SW480 (cell line): ENCODE measurements at regions not wholly inside any gene's neighbourhood (a gene's known extent, or its start where the extent isn't known, plus 50 kb on each side); places are given as distances from the start of the nearest gene placed in this dataset.

Experiments
- DNase-seq: peaks from one replicate; pipeline ENCODE4 v3.0.0-alpha.2; 2016; ENCODE audit warnings: low spot score

DNA sequence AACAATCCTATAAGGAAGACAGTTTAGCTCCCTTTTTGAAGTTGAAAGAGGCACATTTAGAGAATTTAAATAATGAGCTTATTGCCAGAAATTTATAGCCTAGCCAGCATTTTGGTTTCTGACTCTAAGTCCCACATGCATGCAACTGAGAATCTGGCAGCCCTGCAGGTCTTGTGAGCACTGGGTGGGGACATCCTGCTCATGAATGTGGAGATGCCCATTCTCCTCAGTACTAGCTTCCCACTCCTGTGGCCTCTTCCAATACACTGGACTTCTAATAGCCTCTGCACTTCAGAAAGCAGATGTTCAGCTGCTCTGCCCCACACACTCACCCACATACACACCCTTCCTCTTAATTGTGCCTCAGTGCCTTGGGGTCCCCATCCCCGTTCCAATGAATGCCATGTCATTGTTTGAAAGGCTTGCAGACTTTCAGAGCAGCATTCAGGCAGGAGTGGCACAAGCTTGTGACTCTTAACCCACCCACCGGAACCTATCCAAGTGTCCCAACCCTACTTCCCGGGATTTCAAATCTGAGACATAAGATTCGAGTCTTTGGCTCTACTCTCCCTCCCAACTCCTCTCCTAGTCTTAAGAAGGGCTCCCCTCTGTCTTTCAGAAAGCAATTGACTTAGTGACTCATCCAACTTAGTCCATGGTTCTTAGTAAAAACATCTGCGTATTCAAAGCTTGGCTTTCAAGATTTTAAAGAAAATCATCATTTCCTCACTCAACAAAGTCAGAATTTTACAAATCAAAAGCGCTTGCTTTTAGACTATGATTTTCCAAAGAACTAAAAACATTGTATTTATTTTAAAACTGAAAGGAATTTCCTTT, 80.0 kb upstream of the FREM2 start:
- no peak for DNase-seq

DNA sequence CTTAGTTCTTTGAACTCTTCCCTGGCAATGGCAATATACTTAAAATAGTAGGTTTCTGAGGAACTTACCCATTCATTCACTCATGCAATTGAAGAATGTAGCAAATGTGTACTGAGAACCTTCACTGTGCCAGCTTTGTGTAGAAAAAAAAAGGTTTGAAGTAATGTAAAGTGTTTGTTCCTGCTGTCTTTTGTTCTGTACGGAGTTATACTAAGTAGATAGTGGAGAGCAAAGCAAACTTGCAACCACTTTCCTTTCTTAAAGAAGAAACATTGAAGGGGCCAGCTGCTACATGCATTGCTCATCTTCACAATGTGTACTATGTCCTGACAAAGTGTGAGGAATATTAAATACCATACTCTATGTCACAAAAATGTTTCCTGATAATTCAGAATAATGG, 68.9 kb upstream of the FREM2 start:
- no peak for DNase-seq

DNA sequence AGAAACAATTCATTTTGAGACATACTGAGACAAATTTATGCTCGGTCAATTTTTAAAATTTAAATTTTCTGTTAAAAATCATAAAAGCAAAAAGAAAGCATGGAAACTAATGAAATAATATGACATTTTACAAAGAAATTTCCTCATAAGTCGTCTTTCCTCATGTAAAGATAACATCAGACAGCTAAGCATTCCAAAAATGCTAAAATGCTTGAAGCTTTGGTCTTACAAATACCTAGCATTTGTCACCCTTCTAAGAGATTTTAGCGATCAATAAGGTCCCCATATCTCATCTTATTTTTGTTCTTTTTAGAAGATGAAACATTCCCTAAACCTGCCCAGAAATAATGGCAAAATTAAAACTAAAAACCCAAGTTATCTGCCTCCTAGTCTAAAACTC, 68.5 kb upstream of the FREM2 start:
- DNase-seq, result no peak

DNA sequence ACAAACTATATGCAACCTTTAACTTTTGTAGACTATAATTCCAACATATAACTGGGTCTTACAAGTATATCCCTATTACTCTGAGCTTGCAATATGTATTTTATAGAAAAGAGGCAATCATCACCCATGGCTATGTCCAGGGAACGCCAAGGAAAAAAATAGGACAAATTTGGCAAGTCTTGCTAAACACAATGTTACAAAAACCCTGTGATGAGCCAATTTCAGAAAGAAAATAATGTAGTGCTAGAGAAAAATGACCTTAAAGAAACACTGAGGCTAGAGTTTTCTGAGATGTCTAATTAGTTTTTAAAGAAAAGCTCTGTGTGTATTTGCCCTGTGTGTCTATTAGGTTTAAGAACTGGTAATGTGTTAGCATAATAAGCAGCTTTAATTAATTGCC, 68.0 kb upstream of the FREM2 start:
- DNase-seq, result no peak

DNA sequence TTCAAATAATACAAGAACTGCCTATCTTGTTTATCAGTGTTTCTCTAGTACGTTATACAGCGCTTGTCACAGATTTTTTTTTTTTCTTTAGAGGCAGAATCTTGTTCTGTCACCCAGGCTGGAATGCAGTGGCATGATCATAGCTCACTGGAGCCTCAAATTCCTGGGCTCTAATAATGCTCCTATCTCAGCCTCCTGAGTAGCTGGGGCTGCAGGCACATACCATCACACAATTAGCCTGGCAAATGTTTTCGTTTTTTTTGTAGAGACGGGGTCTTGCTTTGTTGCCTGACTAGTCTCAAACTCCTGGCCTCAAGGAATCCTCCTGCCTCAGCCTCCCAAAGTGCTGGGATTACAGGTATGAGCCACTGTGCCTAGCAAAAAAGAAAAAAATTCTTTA, 66.0 kb upstream of the FREM2 start:
- no peak for DNase-seq

DNA sequence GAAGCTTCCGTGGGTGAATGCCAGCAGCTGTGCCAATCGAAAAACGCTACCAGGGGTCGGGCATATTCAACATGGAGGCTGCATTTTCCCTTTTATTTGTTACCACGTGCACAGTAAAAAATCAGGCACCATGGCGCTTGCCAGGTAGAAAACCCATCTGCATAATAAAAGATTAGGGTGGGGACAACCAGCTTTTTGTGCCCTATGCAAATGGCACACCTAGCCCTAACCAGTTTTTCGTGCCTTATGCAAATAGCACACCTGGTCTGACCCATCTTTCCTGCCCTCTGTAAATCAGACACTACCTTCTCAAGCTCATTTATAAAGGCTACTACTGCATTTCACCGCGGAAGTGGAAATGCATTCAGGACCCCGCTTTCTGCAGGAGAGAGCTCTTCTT, 62.1 kb upstream of the FREM2 start:
- DNase-seq, result no peak

DNA sequence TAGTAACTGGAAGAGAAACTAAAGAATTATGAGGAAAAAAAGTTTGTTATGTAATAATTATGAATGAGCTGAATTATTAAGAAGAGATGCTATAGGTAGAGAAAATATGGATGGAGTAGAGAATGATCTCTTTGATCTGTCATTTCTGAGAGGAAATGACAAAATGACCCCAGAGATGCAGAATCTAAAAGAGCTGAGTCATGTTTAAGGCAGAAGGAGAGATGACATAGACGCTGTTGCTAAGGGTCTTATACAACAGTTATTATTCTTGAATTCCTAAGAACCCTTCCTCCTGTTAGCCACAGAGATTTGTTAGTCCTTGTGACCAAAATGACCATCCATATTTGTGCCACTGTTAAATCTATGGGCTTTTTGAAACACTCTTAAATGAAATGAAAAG, 58.3 kb upstream of the FREM2 start:
- no peak for DNase-seq

DNA sequence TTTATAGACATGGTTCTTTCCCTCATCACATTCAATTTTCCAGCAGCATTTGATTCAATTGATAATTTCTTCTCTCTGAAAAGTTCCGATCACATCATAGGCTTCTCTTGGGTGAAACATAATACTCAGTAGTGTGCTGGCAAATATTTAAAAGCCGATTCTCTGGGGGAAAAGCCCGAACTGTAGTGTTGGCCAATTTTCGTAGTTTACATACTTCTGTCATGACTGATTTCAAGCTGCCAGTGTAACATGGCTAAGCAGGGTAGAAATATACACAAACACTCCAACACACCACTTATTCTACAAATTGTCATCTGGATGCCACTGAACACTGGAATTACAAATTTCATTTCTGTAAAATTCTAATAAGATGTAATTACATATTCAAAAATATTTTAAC, 56.1 kb upstream of the FREM2 start:
- DNase-seq, result no peak

DNA sequence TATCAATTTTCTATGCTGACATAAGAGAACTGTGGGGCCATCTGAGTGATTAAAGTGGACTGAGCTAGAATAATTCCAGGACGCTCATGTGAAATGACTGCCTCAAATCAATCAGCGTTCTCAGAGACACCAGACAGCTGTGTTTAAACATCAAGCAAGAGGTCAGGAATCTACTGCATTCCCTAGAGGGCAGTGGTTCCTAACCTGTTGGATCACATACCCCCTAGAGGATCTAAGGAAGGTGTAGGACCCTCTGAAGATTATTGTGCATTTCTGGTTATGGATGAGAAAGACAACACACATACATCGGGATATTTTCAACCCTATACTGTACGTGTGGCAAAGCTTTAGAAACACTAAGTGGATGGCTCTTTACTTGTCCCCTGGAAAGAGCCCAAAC, 51.8 kb upstream of the FREM2 start:
- DNase-seq, result no peak

DNA sequence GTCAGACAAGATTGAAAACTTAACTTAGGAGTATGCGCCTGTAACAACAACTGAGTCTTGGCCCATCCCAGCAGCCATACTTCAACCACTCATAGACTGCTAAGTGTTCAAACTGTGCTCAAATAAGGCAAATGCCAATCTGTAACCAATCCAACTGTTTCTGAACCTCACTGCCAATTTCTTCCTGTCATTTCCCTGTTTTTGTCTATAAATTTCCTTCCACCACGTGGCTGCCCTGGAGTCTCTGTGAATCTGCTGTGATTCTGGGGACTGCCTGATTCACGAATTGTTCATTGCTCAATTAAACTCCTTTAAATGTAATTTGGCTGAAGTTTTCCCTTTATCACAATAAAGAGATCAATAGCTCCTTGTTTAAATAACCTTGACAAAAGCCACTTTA, 50.8 kb upstream of the FREM2 start:
- no peak for DNase-seq

DNA sequence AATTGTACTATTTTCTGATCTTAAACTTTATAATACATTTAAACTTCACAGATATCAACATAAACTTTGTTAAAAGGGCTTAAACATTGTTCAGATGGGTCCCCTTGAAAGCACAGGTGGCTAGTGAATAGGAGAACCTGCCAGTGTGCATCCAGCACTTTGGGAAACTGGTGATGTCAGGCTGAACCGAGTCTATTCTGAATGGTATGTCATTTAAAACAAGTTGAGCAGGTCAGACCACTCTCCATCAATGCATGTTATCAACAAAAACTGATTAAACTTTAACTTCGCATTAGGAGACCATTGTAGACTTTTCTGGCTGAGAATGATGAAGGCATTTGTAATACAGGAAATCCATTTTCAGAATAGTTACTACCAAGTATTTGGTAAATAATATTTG, 50.1 kb upstream of the FREM2 start:
- DNase-seq, result no peak
